ENCODE measurements at regions not wholly inside any gene's neighbourhood (a gene's known extent, or its start where the extent isn't known, plus 50 kb on each side); places are given as distances from the start of the nearest gene placed in this dataset.

DNA sequence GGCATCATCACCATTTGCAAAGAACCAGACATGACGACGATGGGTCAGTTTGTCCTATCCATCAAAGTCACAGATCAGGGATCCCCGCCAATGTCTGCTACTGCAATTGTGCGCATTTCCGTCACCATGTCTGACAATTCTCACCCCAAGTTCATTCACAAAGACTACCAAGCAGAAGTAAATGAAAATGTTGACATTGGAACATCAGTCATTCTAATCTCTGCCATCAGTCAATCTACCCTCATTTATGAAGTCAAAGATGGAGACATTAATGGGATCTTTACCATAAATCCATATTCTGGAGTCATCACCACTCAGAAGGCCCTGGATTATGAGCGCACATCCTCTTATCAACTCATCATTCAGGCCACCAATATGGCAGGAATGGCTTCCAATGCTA, 171.6 kb upstream of the MTNR1B start:
- Histone ChIP-seq H3K36me3 (no peaks in the 10 kb centered on the region), H3K4me1 (no peaks in the 10 kb centered on the region), H3K27ac (no peak overlapping the region), H3K9me3 (no peaks in the 10 kb centered on the region), H3K27me3 (no peaks in the 10 kb centered on the region), H3K4me3 (no peak overlapping the region)
- ATAC-seq (no peak), DNase-seq (no peak)
- intact Hi-C loops (cut with DNase I), result no loop called here
- WGBS, 4 donors, result 93 to 97% (median 95%) methylated on average over 6 of the region's 6 CpGs
- TF ChIP-seq, protein P1, sequence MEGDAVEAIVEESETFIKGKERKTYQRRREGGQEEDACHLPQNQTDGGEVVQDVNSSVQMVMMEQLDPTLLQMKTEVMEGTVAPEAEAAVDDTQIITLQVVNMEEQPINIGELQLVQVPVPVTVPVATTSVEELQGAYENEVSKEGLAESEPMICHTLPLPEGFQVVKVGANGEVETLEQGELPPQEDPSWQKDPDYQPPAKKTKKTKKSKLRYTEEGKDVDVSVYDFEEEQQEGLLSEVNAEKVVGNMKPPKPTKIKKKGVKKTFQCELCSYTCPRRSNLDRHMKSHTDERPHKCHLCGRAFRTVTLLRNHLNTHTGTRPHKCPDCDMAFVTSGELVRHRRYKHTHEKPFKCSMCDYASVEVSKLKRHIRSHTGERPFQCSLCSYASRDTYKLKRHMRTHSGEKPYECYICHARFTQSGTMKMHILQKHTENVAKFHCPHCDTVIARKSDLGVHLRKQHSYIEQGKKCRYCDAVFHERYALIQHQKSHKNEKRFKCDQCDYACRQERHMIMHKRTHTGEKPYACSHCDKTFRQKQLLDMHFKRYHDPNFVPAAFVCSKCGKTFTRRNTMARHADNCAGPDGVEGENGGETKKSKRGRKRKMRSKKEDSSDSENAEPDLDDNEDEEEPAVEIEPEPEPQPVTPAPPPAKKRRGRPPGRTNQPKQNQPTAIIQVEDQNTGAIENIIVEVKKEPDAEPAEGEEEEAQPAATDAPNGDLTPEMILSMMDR (IDR thresholded peaks at IDR 0.05), result no peak
- no peak for TF ChIP-seq POLR2A (IDR thresholded peaks at IDR 0.05)

DNA sequence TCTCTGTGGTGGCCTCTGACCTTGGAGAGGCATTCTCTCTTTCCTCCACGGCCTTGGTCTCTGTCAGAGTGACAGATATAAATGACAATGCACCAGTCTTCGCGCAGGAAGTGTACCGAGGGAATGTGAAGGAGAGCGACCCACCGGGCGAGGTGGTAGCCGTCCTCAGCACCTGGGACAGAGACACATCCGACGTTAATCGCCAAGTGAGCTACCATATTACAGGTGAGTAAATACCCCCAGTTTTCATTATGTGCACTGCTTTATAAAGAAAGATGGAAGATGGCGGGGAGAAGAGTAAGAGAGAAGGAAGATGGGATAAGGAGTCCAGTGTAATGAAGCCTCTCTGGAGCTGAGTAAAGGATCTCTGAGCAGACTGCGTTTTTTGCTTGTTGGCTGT, 167.8 kb upstream of the MTNR1B start:
- Histone ChIP-seq H3K27me3 (no peaks in the 10 kb centered on the region), H3K27ac (no peak overlapping the region), H3K4me1 (no peaks in the 10 kb centered on the region), H3K4me3 (no peak overlapping the region), H3K9me3 (no peaks in the 10 kb centered on the region), H3K36me3 (no peaks in the 10 kb centered on the region)
- ATAC-seq (no peak), DNase-seq (no peak)
- TF ChIP-seq, protein P1 (IDR thresholded peaks at IDR 0.05), result no peak
- TF ChIP-seq POLR2A (IDR thresholded peaks at IDR 0.05), result no peak
- intact Hi-C loops (cut with DNase I), result no loop called here
- 84 to 87% (median 85%) methylated on average over 13 of the region's 13 CpGs for WGBS, 4 donors

DNA sequence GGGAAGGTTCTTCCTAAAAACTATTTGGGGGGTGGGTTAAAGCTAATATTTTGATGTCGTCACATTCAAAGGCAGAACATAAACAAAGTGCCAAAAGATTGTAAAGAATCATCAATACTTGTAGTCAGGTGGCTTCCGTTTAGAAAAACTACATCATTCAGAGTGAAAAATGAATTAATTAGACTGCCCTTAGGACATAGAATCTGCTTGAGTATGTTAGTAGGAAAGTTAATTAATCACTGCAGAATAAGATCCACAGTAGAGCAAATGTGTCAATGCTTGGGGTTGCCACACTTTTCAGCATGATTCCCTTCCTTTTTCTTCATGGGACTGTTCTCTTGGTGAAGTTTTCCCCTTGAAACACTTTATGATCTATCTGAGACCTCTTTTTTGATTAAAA, 166.8 kb upstream of the MTNR1B start:
- no peak overlapping the region for H3K27ac ChIP-seq
- no peak for ATAC-seq
- TF ChIP-seq POLR2A (IDR thresholded peaks at IDR 0.05), result no peak
- TF ChIP-seq, protein P1 (IDR thresholded peaks at IDR 0.05), result no peak
- no peak for DNase-seq
- H3K4me1 ChIP-seq, result no peaks in the 10 kb centered on the region
- H3K9me3 ChIP-seq, result no peaks in the 10 kb centered on the region
- no peak overlapping the region for H3K4me3 ChIP-seq
- no peaks in the 10 kb centered on the region for H3K27me3 ChIP-seq
- intact Hi-C loops (cut with DNase I), result no loop called here
- WGBS, 4 donors, result 68 to 87% (median 85%) methylated on average over 2 of the region's 2 CpGs
- H3K36me3 ChIP-seq, result no peaks in the 10 kb centered on the region

DNA sequence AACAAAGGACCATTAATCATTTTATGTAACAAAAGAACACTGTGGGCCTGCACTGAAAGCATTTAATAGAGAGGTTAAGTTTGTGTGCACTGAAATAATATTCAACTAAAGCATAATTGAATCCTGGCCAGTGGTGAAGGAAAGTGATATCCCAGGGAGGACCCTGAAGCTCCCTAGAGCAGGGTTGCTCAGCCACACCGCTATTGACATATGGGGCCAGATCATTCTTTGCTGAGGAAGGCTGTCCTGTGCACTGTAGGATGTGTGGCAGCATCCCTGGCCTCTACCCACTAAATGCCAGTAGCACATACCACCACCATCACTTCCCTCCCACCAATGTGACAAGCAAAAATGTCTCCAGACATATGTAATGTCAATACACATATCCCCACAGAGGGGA, 166.1 kb upstream of the MTNR1B start:
- ATAC-seq (no peak), DNase-seq (no peak)
- H3K27me3 ChIP-seq, result no peaks in the 10 kb centered on the region
- H3K4me3 ChIP-seq, result no peak overlapping the region
- H3K4me1 ChIP-seq, result no peaks in the 10 kb centered on the region
- 83 to 100% (median 94%) methylated on average over 1 of the region's 1 CpG for WGBS, 4 donors
- no peak overlapping the region for H3K27ac ChIP-seq
- intact Hi-C loops (cut with DNase I), result no loop called here
- no peaks in the 10 kb centered on the region for H3K36me3 ChIP-seq
- TF ChIP-seq POLR2A (IDR thresholded peaks at IDR 0.05), result no peak
- TF ChIP-seq, protein P1 (IDR thresholded peaks at IDR 0.05), result no peak
- no peaks in the 10 kb centered on the region for H3K9me3 ChIP-seq

Measured in heart left ventricle (tissue), 16 donors.